Neuronal stem cell (in vitro differentiated cells): ENCODE measurements at regions not wholly inside any gene's neighbourhood (a gene's known extent, or its start where the extent isn't known, plus 50 kb on each side); places are given as distances from the start of the nearest gene placed in this dataset.
A peak's percentile ranks its signal among the peaks of the same experiment; 100 is the strongest.

Experiments
- DNase-seq: peaks from one replicate; pipeline ENCODE4 v3.0.0-alpha.2; 2013; ENCODE audit warnings: low spot score
- H2AFZ ChIP-seq: one replicate; pipeline ENCODE4 v1.6.1; 2013; ENCODE audit warnings: mild to moderate bottlenecking, low read length, inconsistent platforms
- H2AK5ac ChIP-seq: 2 replicates; pipeline ENCODE4 v1.6.1; 2013; ENCODE audit warnings: low read depth, mild to moderate bottlenecking, inconsistent platforms, low read length, moderate library complexity, mixed read lengths
- H2BK120ac ChIP-seq: 2 replicates; pipeline ENCODE4 v1.6.1; 2013; ENCODE audit warnings: low read depth, mild to moderate bottlenecking, inconsistent platforms, low read length, moderate library complexity, mixed read lengths
- H2BK12ac ChIP-seq: one replicate; pipeline ENCODE4 v1.6.1; 2013; ENCODE audit warnings: low read length, inconsistent platforms
- H2BK15ac ChIP-seq: 2 replicates; pipeline ENCODE4 v1.6.1; 2013; ENCODE audit warnings: mild to moderate bottlenecking, low read length, inconsistent platforms, mixed read lengths
- H2BK5ac ChIP-seq: one replicate; pipeline ENCODE4 v1.6.1; 2013; ENCODE audit warnings: inconsistent platforms, mild to moderate bottlenecking, low read length, moderate library complexity
- H3K14ac ChIP-seq: one replicate; pipeline ENCODE4 v1.6.1; 2013; ENCODE audit warnings: low read length, inconsistent platforms
- H3K18ac ChIP-seq: 2 replicates; pipeline ENCODE4 v1.6.1; 2013; ENCODE audit warnings: low read length, inconsistent platforms
- H3K23ac ChIP-seq: 2 replicates; pipeline ENCODE4 v1.6.1; 2013; ENCODE audit warnings: low read depth, mild to moderate bottlenecking, mixed read lengths, low read length, inconsistent platforms; ENCODE audit not compliant: poor library complexity
- H3K27ac ChIP-seq: replicated peaks from 3 replicates; pipeline ENCODE4 v1.5.1; 2013; ENCODE audit warnings: low read length, inconsistent platforms
- H3K27me3 ChIP-seq, 3 experiments: 2 replicates each; pipeline ENCODE4 v1.6.1; 2013; ENCODE audit warnings: low read length in 3 of 3, mild to moderate bottlenecking in 2 of 3, inconsistent platforms in 1 of 3, low read depth in 1 of 3, mixed read lengths in 1 of 3, moderate library complexity in 1 of 3; ENCODE audit not compliant: control insufficient read depth in 3 of 3, insufficient read depth in 3 of 3
- H3K36me3 ChIP-seq, 2 donors: replicated peaks in 1 of 2; 2 replicates each; pipeline ENCODE4 v1.6.1; 2013; ENCODE audit warnings: low read length in 2 of 2; ENCODE audit not compliant: control insufficient read depth in 2 of 2, insufficient read depth in 2 of 2
- H3K4ac ChIP-seq: 2 replicates; pipeline ENCODE4 v1.6.1; 2013; ENCODE audit warnings: inconsistent platforms, mild to moderate bottlenecking, low read length, moderate library complexity
- H3K4me1 ChIP-seq, 2 donors: 1 replicate in 1 of 2; 2 replicates in 1 of 2; pipeline ENCODE4 v1.6.1; 2013; ENCODE audit warnings: low read length in 2 of 2, low read depth in 1 of 2; ENCODE audit not compliant: control insufficient read depth in 2 of 2, insufficient read depth in 1 of 2
- H3K4me2 ChIP-seq: one replicate; pipeline ENCODE4 v1.6.1; 2013; ENCODE audit warnings: mild to moderate bottlenecking, low read length, inconsistent platforms; ENCODE audit not compliant: insufficient read depth, poor library complexity, severe bottlenecking
- H3K4me3 ChIP-seq, 2 donors: 2 replicates each; pipeline ENCODE4 v1.5.1; 2013; ENCODE audit warnings: low read length in 2 of 2, mild to moderate bottlenecking in 2 of 2, inconsistent platforms in 1 of 2, moderate library complexity in 1 of 2
- H3K79me1 ChIP-seq: one replicate; pipeline ENCODE4 v1.6.1; 2013; ENCODE audit warnings: low read depth, mild to moderate bottlenecking, inconsistent platforms, low read length, moderate library complexity
- H3K9ac ChIP-seq: one replicate; pipeline ENCODE4 v1.6.1; 2013; ENCODE audit warnings: mild to moderate bottlenecking, low read depth, low read length, inconsistent platforms; ENCODE audit not compliant: poor library complexity
- H3K9me3 ChIP-seq, 2 donors: replicated peaks in 1 of 2; 2 replicates each; pipeline versions ENCODE3 to v1.6.1; 2013; ENCODE audit warnings: low read length in 2 of 2, mild to moderate bottlenecking in 2 of 2, inconsistent platforms in 1 of 2, low read depth in 1 of 2, mixed read lengths in 1 of 2, moderate library complexity in 1 of 2; ENCODE audit not compliant: control insufficient read depth in 2 of 2, insufficient read depth in 1 of 2
- H4K8ac ChIP-seq: one replicate; pipeline ENCODE4 v1.6.1; 2013; ENCODE audit warnings: low read depth, mild to moderate bottlenecking, inconsistent platforms, low read length, moderate library complexity
- H4K91ac ChIP-seq: one replicate; pipeline ENCODE4 v1.6.1; 2013; ENCODE audit warnings: low read length, low read depth, mild to moderate bottlenecking, inconsistent platforms; ENCODE audit not compliant: poor library complexity
- WGBS, 2 donors: extraction: QIAGEN DNeasy Blood & Tissue Kit; methylation state at CpG; one replicate each; pipeline ENCODE4 v1.1.7; 2013; ENCODE audit warnings: missing lambda C conversion rate in 2 of 2, mixed read lengths in 1 of 2; ENCODE audit not compliant: insufficient read length in 2 of 2, insufficient replicate concordance in 1 of 2; ENCODE audit errors: extremely low coverage in 2 of 2; 5-methylcytosine and 5-hydroxymethylcytosine counted together

- Histone ChIP-seq H3K14ac (no peak overlapping the region), H3K79me1 (no peaks in the 10 kb centered on the region), H2AK5ac (peak overlapping the region; percentile 96), H4K8ac (no peak overlapping the region), H2AFZ (no peak overlapping the region), H2BK5ac (no peak overlapping the region), H3K18ac (peak overlapping the region; percentile 9), H2BK12ac (no peak overlapping the region), H3K9me3 (no peaks in the 10 kb centered on the region), H2BK120ac (no peak overlapping the region), H3K4ac (no peak overlapping the region), H3K27me3 (no peaks in the 10 kb centered on the region), H3K4me3 (no peak overlapping the region), H2BK15ac (peak overlapping the region; percentile 75), H3K4me1 (peaks cover 17 to 47% of the 10 kb centered on the region in 2 donors), H3K9ac (peak overlapping the region; percentile 53), H3K36me3 (no peaks in the 10 kb centered on the region), H3K4me2 (no peak overlapping the region), H4K91ac (no peak overlapping the region), H3K27ac (no peak overlapping the region), H3K23ac (peak overlapping the region; percentile 39)
- WGBS, 2 donors: no CpG with 5 or more reads among the region's 27 CpGs
- no peak for DNase-seq
Measured at GRCh38 chr16:85261657-85262557, 149.6 kb upstream of the CIBAR2 start.

DNA sequence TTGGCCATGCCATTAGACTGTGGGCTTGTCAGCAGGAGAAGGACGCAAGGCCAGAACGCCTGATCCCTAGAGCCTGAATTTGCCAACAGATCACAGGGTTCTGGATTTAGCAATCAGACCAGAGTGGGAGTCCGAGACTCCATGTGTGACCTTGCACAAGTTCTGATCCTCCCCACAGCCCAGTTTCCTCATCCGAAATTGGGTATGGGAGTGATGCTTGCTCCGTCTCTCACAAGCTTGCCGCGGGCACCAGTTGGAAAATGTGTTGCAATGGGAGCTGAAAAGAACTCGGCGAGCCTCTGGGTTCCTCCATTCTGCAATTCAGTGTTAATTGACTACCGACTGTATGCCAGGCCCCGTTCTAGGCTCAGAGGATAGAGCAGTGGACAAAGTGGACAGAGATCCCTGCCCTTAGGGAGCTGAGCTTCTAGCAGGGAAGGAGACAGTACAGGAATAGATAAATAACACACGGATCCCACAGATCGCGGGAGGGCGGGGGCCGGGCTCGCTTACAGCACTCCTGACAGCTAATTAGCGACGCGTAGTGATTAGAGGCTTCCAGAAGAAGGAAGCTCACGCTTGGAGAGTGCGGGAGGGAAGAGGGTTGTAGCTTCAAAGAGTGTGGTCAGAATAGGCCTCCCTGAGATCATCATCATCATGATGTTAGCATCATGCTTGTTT lies 150.4 kb upstream of the CIBAR2 start:
- H2BK5ac ChIP-seq: no peak overlapping the region
- H2AFZ ChIP-seq: no peak overlapping the region
- no peak overlapping the region for H3K4ac ChIP-seq
- H3K23ac ChIP-seq: no peak overlapping the region
- H3K27ac ChIP-seq: no peak overlapping the region
- no peak overlapping the region for H3K4me3 ChIP-seq
- H3K36me3 ChIP-seq: no peaks in the 10 kb centered on the region
- no peaks in the 10 kb centered on the region for H3K27me3 ChIP-seq
- peak overlapping the region; percentile 2 for H2BK120ac ChIP-seq
- peak overlapping the region; percentile 53 for H3K18ac ChIP-seq
- no CpG with 5 or more reads among the region's 22 CpGs for WGBS, 2 donors
- H3K4me1 ChIP-seq: peaks cover 17 to 44% of the 10 kb centered on the region in 2 donors
- no peak overlapping the region for H3K9ac ChIP-seq
- no peak overlapping the region for H2BK15ac ChIP-seq
- no peak overlapping the region for H4K8ac ChIP-seq
- peak overlapping the region; percentile 47 for H2AK5ac ChIP-seq
- H2BK12ac ChIP-seq: no peak overlapping the region
- no peak overlapping the region for H3K4me2 ChIP-seq
- H3K79me1 ChIP-seq: no peaks in the 10 kb centered on the region
- no peaks in the 10 kb centered on the region for H3K9me3 ChIP-seq
- H3K14ac ChIP-seq: no peak overlapping the region
- DNase-seq: no peak
- H4K91ac ChIP-seq: no peak overlapping the region

DNA sequence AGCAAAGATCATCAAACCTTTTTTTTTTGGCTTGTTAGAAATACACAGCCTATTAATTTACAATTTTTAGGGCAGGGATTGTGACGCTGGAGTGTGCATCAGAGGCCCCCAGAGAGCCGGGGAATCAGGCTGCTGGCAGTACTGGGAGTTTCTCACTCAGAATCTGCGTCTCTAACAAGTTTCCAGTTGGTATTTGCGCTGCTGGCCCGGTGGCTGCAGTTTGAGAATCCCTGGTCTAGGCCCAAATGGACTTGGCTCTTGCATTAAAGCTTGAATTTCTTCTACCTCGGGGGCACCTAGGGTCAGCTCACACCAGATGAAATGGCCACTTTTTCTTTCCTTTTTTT lies 150.9 kb upstream of the CIBAR2 start:
- Histone ChIP-seq H2AFZ (no peak overlapping the region), H3K9ac (no peak overlapping the region), H3K27me3 (no peaks in the 10 kb centered on the region), H3K4me2 (no peak overlapping the region), H2BK120ac (no peak overlapping the region), H3K4me3 (no peak overlapping the region), H3K4me1 (peaks cover 16 to 39% of the 10 kb centered on the region in 2 donors), H3K9me3 (no peaks in the 10 kb centered on the region), H3K36me3 (no peaks in the 10 kb centered on the region), H3K23ac (no peak overlapping the region), H2AK5ac (no peak overlapping the region), H3K4ac (no peak overlapping the region), H4K91ac (no peak overlapping the region), H2BK5ac (no peak overlapping the region), H4K8ac (no peak overlapping the region), H3K27ac (no peak overlapping the region), H2BK15ac (no peak overlapping the region), H2BK12ac (no peak overlapping the region), H3K14ac (no peak overlapping the region), H3K79me1 (no peaks in the 10 kb centered on the region), H3K18ac (no peak overlapping the region)
- WGBS, 2 donors: no CpG with 5 or more reads among the region's 6 CpGs
- no peak for DNase-seq

- no peak overlapping the region for H3K18ac ChIP-seq
- H3K14ac ChIP-seq: no peak overlapping the region
- H2BK12ac ChIP-seq: peak overlapping the region; percentile 63
- H3K9ac ChIP-seq: no peak overlapping the region
- H3K36me3 ChIP-seq: no peaks in the 10 kb centered on the region
- peaks cover 1 to 27% of the 10 kb centered on the region in 2 donors for H3K4me1 ChIP-seq
- no peak overlapping the region for H2AFZ ChIP-seq
- no peaks in the 10 kb centered on the region for H3K79me1 ChIP-seq
- H4K8ac ChIP-seq: no peak overlapping the region
- H3K27ac ChIP-seq: no peak overlapping the region
- H3K4me3 ChIP-seq: no peak overlapping the region
- no peak overlapping the region for H2BK5ac ChIP-seq
- no peak overlapping the region for H2AK5ac ChIP-seq
- H3K27me3 ChIP-seq: no peaks in the 10 kb centered on the region
- H3K23ac ChIP-seq: no peak overlapping the region
- H2BK15ac ChIP-seq: no peak overlapping the region
- H3K9me3 ChIP-seq: peaks cover 0 to under 1% of the 10 kb centered on the region in 2 donors
- no peak overlapping the region for H3K4me2 ChIP-seq
- DNase-seq: no peak
- no peak overlapping the region for H3K4ac ChIP-seq
- no peak overlapping the region for H2BK120ac ChIP-seq
- H4K91ac ChIP-seq: no peak overlapping the region
- WGBS, 2 donors: no CpG with 5 or more reads among the region's 15 CpGs
Measured at GRCh38 chr16:85264752-85265151, 152.5 kb upstream of the CIBAR2 start.
